IMR-90 (cell line): ENCODE measurements at regions not wholly inside any gene's neighbourhood (a gene's known extent, or its start where the extent isn't known, plus 50 kb on each side); places are given as distances from the start of the nearest gene placed in this dataset.

Source experiments
- ATAC-seq: fragments of 200-7000 bp; cut with Tn5 transposase; 2 replicates; pipeline ENCODE4 v1.9.1; 2020; ENCODE audit warnings: low read depth, mild to moderate bottlenecking, moderate library complexity
- BruUV-seq: library from RNA; stranded (reverse); fragments of 400-500 nt; replicated peaks from 2 replicates; lab custom pipeline; 2021; lab: Mats Ljungman, UMichigan
- CTCF ChIA-PET: fragments of 300-600 bp; formaldehyde crosslinking; extraction: SDS; loops from one replicate; lab custom pipeline; 2021; ENCODE audit warnings: antibody characterized with exemption; lab: Yijun Ruan, JAX
- POLR2A ChIA-PET: fragments of 300-600 bp; sonication (Branson Sonifier 250); formaldehyde crosslinking; loops from one replicate; lab custom pipeline; 2022; ENCODE audit warnings: antibody characterized with exemption; ENCODE audit not compliant: unreplicated experiment; lab: Charles Lee
- DNase-seq: peaks from one replicate; pipeline ENCODE4 v3.0.0; 2013
- H2AFZ ChIP-seq: replicated peaks from 2 replicates; pipeline ENCODE3; 2013; ENCODE audit warnings: low read length, mild to moderate bottlenecking; ENCODE audit not compliant: poor library complexity
- H2AK5ac ChIP-seq: 2 replicates; pipeline ENCODE4 v1.6.1; 2013; ENCODE audit warnings: low read depth, low read length, inconsistent platforms
- H2AK9ac ChIP-seq: replicated peaks from 2 replicates; pipeline ENCODE3; 2013; ENCODE audit warnings: mild to moderate bottlenecking, low read depth, low read length, moderate library complexity; ENCODE audit not compliant: poor library complexity
- H2BK120ac ChIP-seq: 2 replicates; pipeline ENCODE4 v1.6.1; 2013; ENCODE audit warnings: low read depth, low read length, inconsistent platforms
- H2BK15ac ChIP-seq: 3 replicates; pipeline ENCODE4 v1.6.1; 2013; ENCODE audit warnings: low read depth, low read length, inconsistent platforms
- H2BK20ac ChIP-seq: 2 replicates; pipeline ENCODE4 v1.6.1; 2013; ENCODE audit warnings: low read depth, mild to moderate bottlenecking, inconsistent platforms, low read length, moderate library complexity
- H2BK5ac ChIP-seq: 2 replicates; pipeline ENCODE4 v1.6.1; 2013; ENCODE audit warnings: mild to moderate bottlenecking, low read depth, low read length, inconsistent platforms; ENCODE audit not compliant: poor library complexity, severe bottlenecking
- H3K14ac ChIP-seq: replicated peaks from 2 replicates; pipeline ENCODE4 v1.6.1; 2013; ENCODE audit warnings: low read depth, low read length, inconsistent platforms
- H3K18ac ChIP-seq: 2 replicates; pipeline ENCODE4 v1.6.1; 2013; ENCODE audit warnings: low read depth, low read length, control low read depth
- H3K23ac ChIP-seq: 2 replicates; pipeline ENCODE4 v1.6.1; 2013; ENCODE audit warnings: low read depth, low read length, inconsistent platforms
- H3K27ac ChIP-seq: 2 replicates; pipeline ENCODE4 v1.5.1; 2013; ENCODE audit warnings: mild to moderate bottlenecking, control low read depth, low read length; ENCODE audit not compliant: insufficient read depth
- H3K27me3 ChIP-seq: 2 replicates; pipeline ENCODE4 v1.6.1; 2013; ENCODE audit warnings: low read length; ENCODE audit not compliant: control insufficient read depth, insufficient read depth
- H3K36me3 ChIP-seq: 2 replicates; pipeline ENCODE4 v1.6.1; 2013; ENCODE audit warnings: low read length, mixed read lengths; ENCODE audit not compliant: control insufficient read depth, insufficient read depth
- H3K4ac ChIP-seq: 2 replicates; pipeline ENCODE4 v1.6.1; 2013; ENCODE audit warnings: low read depth, low read length, inconsistent platforms
- H3K4me1 ChIP-seq: 2 replicates; pipeline ENCODE4 v1.6.1; 2013; ENCODE audit warnings: low read length, mixed read lengths; ENCODE audit not compliant: control insufficient read depth, insufficient read depth
- H3K4me2 ChIP-seq: 2 replicates; pipeline ENCODE4 v1.6.1; 2013; ENCODE audit warnings: low read depth, mild to moderate bottlenecking, control low read depth, low read length, moderate library complexity
- H3K4me3 ChIP-seq: 2 replicates; pipeline ENCODE4 v1.5.1; 2013; ENCODE audit warnings: low read depth, mild to moderate bottlenecking, control low read depth, low read length, moderate library complexity; ENCODE audit not compliant: insufficient read depth
- H3K56ac ChIP-seq: 2 replicates; pipeline ENCODE4 v1.6.1; 2013; ENCODE audit warnings: low read length, inconsistent platforms; ENCODE audit not compliant: insufficient read depth; ENCODE audit errors: extremely low read depth
- H3K79me1 ChIP-seq, 2 experiments: 2 replicates each; pipeline ENCODE4 v1.6.1; 2013; ENCODE audit warnings: low read length in 2 of 2, inconsistent platforms in 1 of 2, low read depth in 1 of 2
- H3K9ac ChIP-seq: 2 replicates; pipeline ENCODE4 v1.6.1; 2013; ENCODE audit warnings: low read depth, low read length, control low read depth
- H3K9me1 ChIP-seq: 2 replicates; pipeline ENCODE4 v1.6.1; 2013; ENCODE audit warnings: low read length, inconsistent platforms; ENCODE audit not compliant: insufficient read depth
- H3K9me3 ChIP-seq: 2 replicates; pipeline ENCODE4 v1.6.1; 2013; ENCODE audit warnings: low read length; ENCODE audit not compliant: control insufficient read depth, insufficient read depth
- H4K20me1 ChIP-seq: 2 replicates; pipeline ENCODE4 v1.6.1; 2013; ENCODE audit warnings: low read length, inconsistent platforms; ENCODE audit not compliant: insufficient read depth
- H4K5ac ChIP-seq: 2 replicates; pipeline ENCODE4 v1.6.1; 2013; ENCODE audit warnings: mild to moderate bottlenecking, low read depth, low read length, control low read depth
- H4K8ac ChIP-seq, 2 experiments: 2 replicates each; pipeline ENCODE4 v1.6.1; 2013; ENCODE audit warnings: low read depth in 2 of 2, low read length in 2 of 2, control low read depth in 1 of 2, inconsistent platforms in 1 of 2
- H4K91ac ChIP-seq: 2 replicates; pipeline ENCODE4 v1.6.1; 2013; ENCODE audit warnings: low read depth, low read length, inconsistent platforms; ENCODE audit not compliant: insufficient read depth
- CEBPB ChIP-seq: IDR thresholded peaks from 2 replicates; pipeline ENCODE4 v1.6.1; 2012; ENCODE audit warnings: low read depth, low read length, improper control_type of control experiment
- NFE2L2 ChIP-seq: fragments of 150-350 bp; IDR thresholded peaks from 2 replicates; pipeline ENCODE4 v1.6.1; 2016; ENCODE audit warnings: low read depth, mild to moderate bottlenecking, low read length
- WGBS, 2 experiments: methylation state at CpG; one replicate each; pipeline versions ENCODE4 v1.1.5 to v1.1.7; 2013; ENCODE audit warnings: missing lambda C conversion rate in 2 of 2; ENCODE audit not compliant: insufficient read length in 1 of 2; ENCODE audit errors: extremely low coverage in 2 of 2; 5-methylcytosine and 5-hydroxymethylcytosine counted together
- dilution Hi-C: fragments of 300-500 bp; cut with HindIII; formaldehyde crosslinking; loops from one replicate; pipeline ENCODE4 v1.14.3; 2018; ENCODE audit warnings: low sequenced_read_pairs; ENCODE audit not compliant: unreplicated experiment
- in situ Hi-C: fragments of 300-500 bp; cut with MboI; formaldehyde crosslinking; loops from 3 replicates; pipeline ENCODE4 v1.14.3; 2019; ENCODE audit warnings: low sequenced_read_pairs, inconsistent platforms, mixed read lengths
- intact Hi-C: fragments of 100-400 bp; cut with micrococcal nuclease; formaldehyde crosslinking; loops from 2 replicates; pipeline ENCODE4 v1.10.0; 2022

DNA sequence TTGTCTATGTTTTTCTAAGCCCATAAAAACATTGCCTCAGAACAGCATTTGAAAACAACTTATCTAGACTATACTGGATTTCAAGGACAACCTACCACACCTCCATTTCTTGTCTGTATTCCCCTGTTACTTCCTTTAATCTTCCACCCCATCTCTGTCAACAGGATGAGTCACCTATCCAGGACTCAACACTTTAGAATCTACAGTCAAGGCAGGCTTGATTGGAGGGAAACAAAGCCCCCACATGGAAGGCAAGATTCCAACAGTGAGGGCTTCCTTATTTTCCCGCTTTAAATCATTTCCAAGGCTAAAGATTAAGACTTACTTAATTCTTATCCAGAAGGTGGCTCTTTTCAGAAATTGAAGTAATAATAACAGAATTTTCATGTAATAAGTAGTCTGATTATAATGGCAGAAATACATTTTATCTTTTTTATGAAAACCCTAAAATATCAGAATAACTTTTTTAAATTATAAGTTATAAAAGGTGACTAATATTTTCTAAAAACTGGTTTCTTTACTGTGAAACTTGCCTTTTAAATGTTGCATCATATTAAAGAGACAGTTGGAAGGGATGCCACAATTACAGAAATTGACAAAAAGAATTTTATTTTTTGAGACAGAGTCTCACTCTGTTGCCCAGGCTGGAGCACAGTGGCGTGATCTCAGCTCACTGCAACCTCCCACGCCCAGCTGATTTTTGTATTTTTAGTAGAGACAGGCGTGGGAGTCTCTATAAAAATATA, 138.7 kb upstream of the CCDC150 start:
- POLR2A ChIA-PET, result no interaction called here
- Histone ChIP-seq H2AFZ (no peak overlapping the region), H2BK120ac (no peak overlapping the region), H4K8ac (no peak overlapping the region), H3K27ac (no peak overlapping the region), H3K14ac (no peak overlapping the region), H3K4me3 (no peak overlapping the region), H4K5ac (no peak overlapping the region), H3K36me3 (no peaks in the 10 kb centered on the region), H4K91ac (no peak overlapping the region), H3K4ac (no peak overlapping the region), H3K9me3 (peaks cover 4% of the 10 kb centered on the region), H4K20me1 (no peaks in the 10 kb centered on the region), H3K27me3 (no peaks in the 10 kb centered on the region), H3K9me1 (no peaks in the 10 kb centered on the region), H3K23ac (no peak overlapping the region), H3K4me1 (no peaks in the 10 kb centered on the region), H3K56ac (no peak overlapping the region), H2AK9ac (no peak overlapping the region), H2AK5ac (no peak overlapping the region), H2BK15ac (no peak overlapping the region), H2BK20ac (no peak overlapping the region), H3K79me1 (no peaks in the 10 kb centered on the region), H3K9ac (no peak overlapping the region), H3K18ac (no peak overlapping the region), H3K4me2 (no peak overlapping the region), H2BK5ac (no peak overlapping the region)
- in situ Hi-C loops, result no loop called here
- intact Hi-C loops, result no loop called here
- WGBS, 2 experiments, result no CpG with 5 or more reads among the region's 4 CpGs
- peak; percentile 16 for DNase-seq
- CTCF ChIA-PET, result no interaction called here
- BruUV-seq, result no TSS peak
- no peak for ATAC-seq
- dilution Hi-C loops, result no loop called here
- no peak for TF ChIP-seq NFE2L2
- 0 out of 2 replicates have a peak, but pooled peaks have one; percentile 27 for TF ChIP-seq CEBPB
